Suprapubic skin (tissue), 4 donors: ENCODE measurements at regions not wholly inside any gene's neighbourhood (a gene's known extent, or its start where the extent isn't known, plus 50 kb on each side); places are given as distances from the start of the nearest gene placed in this dataset.

Experiments
- POLR2A ChIP-seq, 2 donors: fragments of 450-650 bp; IDR thresholded peaks; one replicate each; pipeline ENCODE4 v1.6.1; 2017; ENCODE audit warnings: antibody characterized with exemption in 2 of 2, mild to moderate bottlenecking in 2 of 2, moderate library complexity in 2 of 2
- POLR2AphosphoS5 ChIP-seq, 3 donors: sonication (generic); formaldehyde crosslinking; IDR thresholded peaks; one replicate each; pipeline ENCODE4 v1.6.1; 2017; ENCODE audit warnings: antibody characterized with exemption in 3 of 3
- TF ChIP-seq, protein P1 (sequence below), 2 donors: fragments of 200-600 bp in 1 of 2; fragments of 450-650 bp in 1 of 2; sonication (generic) in 1 of 2; IDR thresholded peaks; one replicate each; pipeline ENCODE4 v1.5.1; 2016 to 2019; ENCODE audit warnings: antibody characterized with exemption in 2 of 2, mild to moderate bottlenecking in 1 of 2, moderate library complexity in 1 of 2

DNA sequence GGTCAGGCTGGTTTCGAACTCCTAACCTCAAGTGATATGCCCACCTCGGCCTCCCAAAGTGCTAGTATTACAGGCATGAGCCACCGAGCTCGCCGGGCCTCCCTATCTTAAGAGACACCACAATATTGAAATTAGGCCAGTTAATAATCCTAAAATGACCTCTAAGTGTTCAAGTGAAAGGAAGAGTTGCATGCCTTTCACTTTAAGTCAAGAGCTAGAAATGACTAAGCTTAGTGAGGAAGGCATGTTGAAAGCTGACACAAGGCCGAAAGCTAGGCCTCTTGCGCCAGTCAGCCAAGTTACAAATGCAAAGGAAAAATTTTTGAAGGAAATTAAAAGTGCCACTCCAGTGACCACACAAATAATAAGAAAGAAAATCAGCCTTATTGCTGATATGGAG, 144.5 kb upstream of the FNDC3A start:
- TF ChIP-seq, protein P1, sequence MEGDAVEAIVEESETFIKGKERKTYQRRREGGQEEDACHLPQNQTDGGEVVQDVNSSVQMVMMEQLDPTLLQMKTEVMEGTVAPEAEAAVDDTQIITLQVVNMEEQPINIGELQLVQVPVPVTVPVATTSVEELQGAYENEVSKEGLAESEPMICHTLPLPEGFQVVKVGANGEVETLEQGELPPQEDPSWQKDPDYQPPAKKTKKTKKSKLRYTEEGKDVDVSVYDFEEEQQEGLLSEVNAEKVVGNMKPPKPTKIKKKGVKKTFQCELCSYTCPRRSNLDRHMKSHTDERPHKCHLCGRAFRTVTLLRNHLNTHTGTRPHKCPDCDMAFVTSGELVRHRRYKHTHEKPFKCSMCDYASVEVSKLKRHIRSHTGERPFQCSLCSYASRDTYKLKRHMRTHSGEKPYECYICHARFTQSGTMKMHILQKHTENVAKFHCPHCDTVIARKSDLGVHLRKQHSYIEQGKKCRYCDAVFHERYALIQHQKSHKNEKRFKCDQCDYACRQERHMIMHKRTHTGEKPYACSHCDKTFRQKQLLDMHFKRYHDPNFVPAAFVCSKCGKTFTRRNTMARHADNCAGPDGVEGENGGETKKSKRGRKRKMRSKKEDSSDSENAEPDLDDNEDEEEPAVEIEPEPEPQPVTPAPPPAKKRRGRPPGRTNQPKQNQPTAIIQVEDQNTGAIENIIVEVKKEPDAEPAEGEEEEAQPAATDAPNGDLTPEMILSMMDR (IDR thresholded peaks at IDR 0.05) = no peak
- TF ChIP-seq POLR2A (IDR thresholded peaks at IDR 0.05) = no peak
- no peak for TF ChIP-seq POLR2AphosphoS5 (IDR thresholded peaks at IDR 0.05)
